Endothelial cell (in vitro differentiated cells): ENCODE measurements at regions not wholly inside any gene's neighbourhood (a gene's known extent, or its start where the extent isn't known, plus 50 kb on each side); places are given as distances from the start of the nearest gene placed in this dataset.

Experiments
- DNase-seq: peaks from one replicate; pipeline ENCODE4 v3.0.0; 2021; ENCODE audit warnings: low spot score
- H3K27ac Mint-ChIP-seq: one replicate; pipeline ENCODE4 v1.8.0; 2021; ENCODE audit warnings: mixed read lengths, inconsistent platforms; ENCODE audit not compliant: unreplicated experiment
- H3K27me3 Mint-ChIP-seq: one replicate; pipeline ENCODE4 v1.8.0; 2021; ENCODE audit warnings: mild to moderate bottlenecking, moderate library complexity, mixed read lengths, inconsistent platforms; ENCODE audit not compliant: unreplicated experiment
- H3K36me3 Mint-ChIP-seq: one replicate; pipeline ENCODE4 v1.8.0; 2021; ENCODE audit warnings: mild to moderate bottlenecking, low read depth, mixed read lengths, inconsistent platforms; ENCODE audit not compliant: unreplicated experiment
- H3K4me1 Mint-ChIP-seq: one replicate; pipeline ENCODE4 v1.8.0; 2021; ENCODE audit warnings: mild to moderate bottlenecking, mixed read lengths, inconsistent platforms; ENCODE audit not compliant: unreplicated experiment
- H3K4me3 Mint-ChIP-seq: one replicate; pipeline ENCODE4 v1.8.0; 2021; ENCODE audit warnings: mild to moderate bottlenecking, mixed read lengths, inconsistent platforms; ENCODE audit not compliant: unreplicated experiment
- H3K9me3 Mint-ChIP-seq: one replicate; pipeline ENCODE4 v1.8.0; 2021; ENCODE audit warnings: mixed read lengths, inconsistent platforms; ENCODE audit not compliant: unreplicated experiment
- CTCF ChIP-seq: fragments of 200-600 bp; sonication (generic); IDR thresholded peaks from one replicate; pipeline ENCODE4 v1.5.0; 2021; ENCODE audit warnings: antibody characterized with exemption; ENCODE audit not compliant: unreplicated experiment

- H3K36me3 Mint-ChIP-seq: no peaks in the 10 kb centered on the region
Observed at GRCh38 chr2:187996630-187997029, 295.0 kb upstream of the GULP1 start.

GRCh38 chr2:188000189-188000588 lies 291.5 kb upstream of the GULP1 start:
- no peak overlapping the region for H3K4me3 Mint-ChIP-seq
- H3K27me3 Mint-ChIP-seq: peaks cover 2% of the 10 kb centered on the region
- H3K27ac Mint-ChIP-seq: no peak overlapping the region
- H3K9me3 Mint-ChIP-seq: no peaks in the 10 kb centered on the region
- no peak for DNase-seq
- peaks cover 5% of the 10 kb centered on the region for H3K4me1 Mint-ChIP-seq
- no peaks in the 10 kb centered on the region for H3K36me3 Mint-ChIP-seq
- TF ChIP-seq CTCF: no peak

More at GRCh38 chr2:187996630-187997029, 295.0 kb upstream of the GULP1 start:
- TF ChIP-seq CTCF: no peak
- Mint-ChIP-seq H3K4me3 (no peak overlapping the region), H3K27me3 (peaks cover 4% of the 10 kb centered on the region), H3K27ac (no peak overlapping the region), H3K4me1 (peaks cover 12% of the 10 kb centered on the region), H3K9me3 (no peaks in the 10 kb centered on the region)
- no peak for DNase-seq

DNA sequence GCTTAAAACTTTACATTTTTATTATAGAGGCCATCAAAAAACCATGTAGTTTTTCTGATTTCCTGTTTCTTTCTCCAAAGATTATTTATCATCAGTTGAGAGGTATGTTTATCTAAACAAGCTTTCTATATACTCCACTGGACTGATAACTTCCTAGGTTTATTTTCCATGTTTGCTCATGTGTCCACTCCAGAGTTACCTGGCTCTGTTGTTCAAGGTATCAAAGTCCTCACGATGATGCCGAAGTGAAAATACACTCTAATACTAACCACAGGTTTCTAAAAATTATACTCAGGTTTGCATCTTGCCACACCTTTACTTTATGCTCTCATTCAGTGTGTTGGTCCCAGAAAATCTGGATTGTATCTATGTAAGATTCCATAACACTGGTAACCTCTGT lies 287.9 kb upstream of the GULP1 start:
- Mint-ChIP-seq H3K27me3 (no peaks in the 10 kb centered on the region), H3K9me3 (no peaks in the 10 kb centered on the region), H3K36me3 (no peaks in the 10 kb centered on the region), H3K27ac (no peak overlapping the region), H3K4me3 (no peak overlapping the region), H3K4me1 (peaks cover 5% of the 10 kb centered on the region)
- TF ChIP-seq CTCF: no peak
- DNase-seq: no peak

DNA sequence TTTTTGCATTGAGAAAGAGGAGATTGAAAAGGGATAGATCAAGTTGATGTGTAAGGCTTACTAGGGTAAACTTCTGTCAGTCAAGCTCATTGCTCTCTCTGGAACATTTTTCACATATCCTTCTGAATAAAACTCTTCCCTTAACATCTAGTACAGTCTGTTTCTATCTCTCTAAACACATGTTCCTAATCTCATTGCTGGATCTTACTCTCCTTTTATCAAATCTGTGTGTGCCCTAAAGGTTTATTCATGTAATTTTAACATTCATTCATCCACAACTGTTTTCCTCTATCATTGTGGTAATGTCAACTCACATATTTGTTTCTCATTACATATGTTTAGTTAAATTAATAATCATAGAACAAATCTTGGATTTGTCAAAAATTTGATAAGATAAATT lies 277.9 kb upstream of the GULP1 start:
- H3K9me3 Mint-ChIP-seq: peaks cover 1% of the 10 kb centered on the region
- H3K36me3 Mint-ChIP-seq: no peaks in the 10 kb centered on the region
- no peak for DNase-seq
- H3K4me3 Mint-ChIP-seq: no peak overlapping the region
- no peaks in the 10 kb centered on the region for H3K4me1 Mint-ChIP-seq
- no peak for TF ChIP-seq CTCF
- H3K27me3 Mint-ChIP-seq: peaks cover 2% of the 10 kb centered on the region
- H3K27ac Mint-ChIP-seq: no peak overlapping the region

- H3K4me3 Mint-ChIP-seq: no peak overlapping the region
- no peak overlapping the region for H3K27ac Mint-ChIP-seq
- H3K4me1 Mint-ChIP-seq: no peaks in the 10 kb centered on the region
- no peak for TF ChIP-seq CTCF
- H3K9me3 Mint-ChIP-seq: peaks cover 15% of the 10 kb centered on the region
- peaks cover 6% of the 10 kb centered on the region for H3K36me3 Mint-ChIP-seq
- peaks cover 2% of the 10 kb centered on the region for H3K27me3 Mint-ChIP-seq
- DNase-seq: no peak
Observed at GRCh38 chr2:188016917-188017316, 274.8 kb upstream of the GULP1 start.
